Lower leg skin (tissue), 4 donors: ENCODE measurements at regions not wholly inside any gene's neighbourhood (a gene's known extent, or its start where the extent isn't known, plus 50 kb on each side); places are given as distances from the start of the nearest gene placed in this dataset.
A peak's percentile ranks its signal among the peaks of the same experiment; 100 is the strongest.

ENCODE experiments used
- DNase-seq, 2 donors: peaks; one replicate each; pipeline ENCODE4 v3.0.0-alpha.2; 2019; ENCODE audit warnings: low spot score in 2 of 2
- H3K4me3 ChIP-seq: fragments of 200-600 bp; sonication (generic); 2 replicates; pipeline ENCODE4 v1.5.1; 2017; ENCODE audit warnings: mild to moderate bottlenecking, low read depth; ENCODE audit not compliant: poor library complexity, severe bottlenecking
- CTCF ChIP-seq, 3 donors: fragments of 450-650 bp; IDR thresholded peaks; one replicate each; pipeline ENCODE4 v1.5.1; 2016; ENCODE audit warnings: antibody characterized with exemption in 3 of 3, mild to moderate bottlenecking in 3 of 3, moderate library complexity in 2 of 3
- POLR2A ChIP-seq, 2 donors: fragments of 450-650 bp; IDR thresholded peaks; one replicate each; pipeline ENCODE4 v1.6.1; 2016 to 2017; ENCODE audit warnings: antibody characterized with exemption in 2 of 2, mild to moderate bottlenecking in 1 of 2, moderate library complexity in 1 of 2
- WGBS, 2 donors: methylation state at CpG; one replicate each; pipeline ENCODE4 v1.1.5; 2018; 5-methylcytosine and 5-hydroxymethylcytosine counted together
- intact Hi-C: fragments of 100-400 bp; cut with DNase I; formaldehyde crosslinking; loops from one replicate; pipeline ENCODE4 v1.15.0; 2023; ENCODE audit warnings: low total_unique reads

- no peak overlapping the region for H3K4me3 ChIP-seq
- 86 to 88% methylated on average over 12 of the region's 12 CpGs for WGBS, 2 donors
- TF ChIP-seq POLR2A (IDR thresholded peaks at IDR 0.05) (no peak), CTCF (IDR thresholded peaks at IDR 0.05) (no peak)
- intact Hi-C loops: no loop called here
- peak in 1 of 2 donors; percentile 66 for DNase-seq
These were observed 437.9 kb downstream of the MATN1 start for GRCh38 chr1:30285501-30285932.

GRCh38 chr1:30284728-30285475, 438.5 kb downstream of the MATN1 start:
- 91 to 93% methylated on average over 17 of the region's 17 CpGs for WGBS, 2 donors
- intact Hi-C loops: no loop called here
- DNase-seq: peak; percentile 4 to 50
- TF ChIP-seq POLR2A (IDR thresholded peaks at IDR 0.05) (no peak), CTCF (IDR thresholded peaks at IDR 0.05) (no peak)
- no peak overlapping the region for H3K4me3 ChIP-seq

- intact Hi-C loops: no loop called here
- DNase-seq: peak in 1 of 2 donors; percentile 48
- no peak overlapping the region for H3K4me3 ChIP-seq
- TF ChIP-seq CTCF (IDR thresholded peaks at IDR 0.05) (no peak), POLR2A (IDR thresholded peaks at IDR 0.05) (no peak)
- 60 to 70% methylated on average over 4 of the region's 4 CpGs for WGBS, 2 donors
These were observed 439.2 kb downstream of the MATN1 start for GRCh38 chr1:30284226-30284625.

- TF ChIP-seq CTCF (IDR thresholded peaks at IDR 0.05) (no peak), POLR2A (IDR thresholded peaks at IDR 0.05) (no peak)
- no peak overlapping the region for H3K4me3 ChIP-seq
- WGBS, 2 donors: 87 to 91% methylated on average over 5 to 6 of the region's 8 CpGs
- peak in 1 of 2 donors; percentile 59 for DNase-seq
- intact Hi-C loops: no loop called here
These were observed 440.0 kb downstream of the MATN1 start for GRCh38 chr1:30283199-30283962.

GRCh38 chr1:30280572-30280971, 442.8 kb downstream of the MATN1 start:
- intact Hi-C loops: no loop called here
- TF ChIP-seq POLR2A (IDR thresholded peaks at IDR 0.05) (no peak), CTCF (IDR thresholded peaks at IDR 0.05) (no peak)
- no peak overlapping the region for H3K4me3 ChIP-seq
- no peak for DNase-seq
- 92 to 93% methylated on average over 2 of the region's 2 CpGs for WGBS, 2 donors
